Thyroid gland (tissue), 4 donors: ENCODE measurements at regions not wholly inside any gene's neighbourhood (a gene's known extent, or its start where the extent isn't known, plus 50 kb on each side); places are given as distances from the start of the nearest gene placed in this dataset.

Source experiments
- POLR2A ChIP-seq, 2 donors: fragments of 450-650 bp; IDR thresholded peaks; one replicate each; pipeline ENCODE4 v1.6.1; 2017; ENCODE audit warnings: antibody characterized with exemption in 2 of 2, mild to moderate bottlenecking in 2 of 2, moderate library complexity in 1 of 2
- TF ChIP-seq, protein P1 (sequence below), 6 experiments: fragments of 200-600 bp in 3 of 6; fragments of 450-650 bp in 3 of 6; sonication (generic) in 3 of 6; IDR thresholded peaks; one replicate each; pipeline ENCODE4 v1.5.1; 2016 to 2019; ENCODE audit warnings: antibody characterized with exemption in 6 of 6, mild to moderate bottlenecking in 2 of 6, inconsistent platforms in 1 of 6, moderate library complexity in 1 of 6

DNA sequence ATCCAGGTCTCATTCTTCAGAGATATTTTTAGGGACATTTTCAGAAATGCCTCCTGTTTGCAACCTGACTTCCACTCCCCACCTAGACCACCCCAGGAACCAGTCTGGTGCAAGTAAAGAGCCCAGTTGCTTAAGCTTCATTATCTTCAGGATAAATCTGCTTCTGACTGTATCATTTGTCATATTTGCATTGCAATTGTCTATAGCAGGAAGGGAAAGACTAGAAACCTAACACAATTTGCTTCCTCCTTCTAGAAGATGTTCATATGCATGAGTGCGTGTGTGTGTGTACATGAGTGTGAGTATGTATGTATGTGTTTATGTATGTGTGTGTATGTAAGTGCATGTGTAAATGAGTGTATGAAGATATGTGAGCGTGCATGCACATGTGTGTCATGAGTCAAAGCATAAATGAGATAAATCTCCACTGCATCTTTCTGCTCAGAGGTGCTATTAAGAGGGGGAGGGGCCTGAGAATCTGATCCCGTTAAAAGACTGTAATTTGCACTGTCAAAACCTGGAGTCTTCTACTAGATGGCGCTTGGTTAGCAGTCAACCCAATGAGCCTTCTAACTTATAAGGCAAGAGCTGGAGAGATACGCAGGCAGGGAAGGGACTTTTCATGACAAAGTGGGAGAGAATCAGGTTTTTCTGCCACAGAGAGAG is 178.8 kb upstream of the KL start:
- TF ChIP-seq, protein P1, sequence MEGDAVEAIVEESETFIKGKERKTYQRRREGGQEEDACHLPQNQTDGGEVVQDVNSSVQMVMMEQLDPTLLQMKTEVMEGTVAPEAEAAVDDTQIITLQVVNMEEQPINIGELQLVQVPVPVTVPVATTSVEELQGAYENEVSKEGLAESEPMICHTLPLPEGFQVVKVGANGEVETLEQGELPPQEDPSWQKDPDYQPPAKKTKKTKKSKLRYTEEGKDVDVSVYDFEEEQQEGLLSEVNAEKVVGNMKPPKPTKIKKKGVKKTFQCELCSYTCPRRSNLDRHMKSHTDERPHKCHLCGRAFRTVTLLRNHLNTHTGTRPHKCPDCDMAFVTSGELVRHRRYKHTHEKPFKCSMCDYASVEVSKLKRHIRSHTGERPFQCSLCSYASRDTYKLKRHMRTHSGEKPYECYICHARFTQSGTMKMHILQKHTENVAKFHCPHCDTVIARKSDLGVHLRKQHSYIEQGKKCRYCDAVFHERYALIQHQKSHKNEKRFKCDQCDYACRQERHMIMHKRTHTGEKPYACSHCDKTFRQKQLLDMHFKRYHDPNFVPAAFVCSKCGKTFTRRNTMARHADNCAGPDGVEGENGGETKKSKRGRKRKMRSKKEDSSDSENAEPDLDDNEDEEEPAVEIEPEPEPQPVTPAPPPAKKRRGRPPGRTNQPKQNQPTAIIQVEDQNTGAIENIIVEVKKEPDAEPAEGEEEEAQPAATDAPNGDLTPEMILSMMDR (IDR thresholded peaks at IDR 0.05) = no peak
- no peak for TF ChIP-seq POLR2A (IDR thresholded peaks at IDR 0.05)
